GM06990 (cell line): ENCODE measurements at regions not wholly inside any gene's neighbourhood (a gene's known extent, or its start where the extent isn't known, plus 50 kb on each side); places are given as distances from the start of the nearest gene placed in this dataset.

Experiments used
- DNase-seq: peaks from one replicate; pipeline ENCODE4 v3.0.0-alpha.2; 2011; ENCODE audit not compliant: insufficient read length; ENCODE audit errors: extremely low read depth
- H3K27me3 ChIP-seq: replicated peaks from 2 replicates; pipeline ENCODE4 v1.6.0; 2011; ENCODE audit warnings: low read length; ENCODE audit not compliant: control insufficient read depth, insufficient read depth
- H3K36me3 ChIP-seq: 2 replicates; pipeline ENCODE4 v1.5.1; 2011; ENCODE audit warnings: low read length; ENCODE audit not compliant: control insufficient read depth, insufficient read depth
- H3K4me3 ChIP-seq: replicated peaks from 2 replicates; pipeline ENCODE4 v1.5.1; 2011; ENCODE audit warnings: low read depth, mild to moderate bottlenecking, control low read depth, low read length
- CTCF ChIP-seq: IDR thresholded peaks from 2 replicates; pipeline ENCODE4 v1.5.1; 2011; ENCODE audit warnings: low read length, control low read depth, mild to moderate bottlenecking, inconsistent platforms; ENCODE audit not compliant: insufficient read depth, poor library complexity, severe bottlenecking

GRCh38 chr5:145283141-145283810 lies 551.9 kb downstream of the PRELID2 start:
- H3K36me3 ChIP-seq: no peaks in the 10 kb centered on the region
- no peak for TF ChIP-seq CTCF
- no peak overlapping the region for H3K4me3 ChIP-seq
- DNase-seq: no peak
- no peaks in the 10 kb centered on the region for H3K27me3 ChIP-seq

GRCh38 chr5:145280806-145281205 lies 554.3 kb downstream of the PRELID2 start:
- DNase-seq: no peak
- TF ChIP-seq CTCF: no peak
- no peak overlapping the region for H3K4me3 ChIP-seq
- no peaks in the 10 kb centered on the region for H3K27me3 ChIP-seq
- H3K36me3 ChIP-seq: no peaks in the 10 kb centered on the region

GRCh38 chr5:145280214-145280613 lies 554.9 kb downstream of the PRELID2 start:
- H3K4me3 ChIP-seq: no peak overlapping the region
- no peak for DNase-seq
- no peaks in the 10 kb centered on the region for H3K36me3 ChIP-seq
- no peaks in the 10 kb centered on the region for H3K27me3 ChIP-seq
- no peak for TF ChIP-seq CTCF

GRCh38 chr5:145260670-145261069 lies 574.5 kb downstream of the PRELID2 start:
- no peak for DNase-seq
- no peaks in the 10 kb centered on the region for H3K36me3 ChIP-seq
- no peak for TF ChIP-seq CTCF
- H3K4me3 ChIP-seq: no peak overlapping the region
- H3K27me3 ChIP-seq: no peaks in the 10 kb centered on the region

GRCh38 chr5:145247745-145248040 lies 587.4 kb downstream of the PRELID2 start:
- no peak for DNase-seq
- no peak for TF ChIP-seq CTCF
- no peak overlapping the region for H3K4me3 ChIP-seq
- no peaks in the 10 kb centered on the region for H3K27me3 ChIP-seq
- H3K36me3 ChIP-seq: no peaks in the 10 kb centered on the region
